DMS114 treated with DMSO at 0.1 percent for 48 hours (cell line): ENCODE measurements at regions not wholly inside any gene's neighbourhood (a gene's known extent, or its start where the extent isn't known, plus 50 kb on each side); places are given as distances from the start of the nearest gene placed in this dataset.

ENCODE experiments used
- DNase-seq: peaks from one replicate; lab custom pipeline; 2025; ENCODE audit not compliant: unreplicated experiment; lab: John Stamatoyannopoulos, UW

GRCh38 chr12:105738051-105738450 is 400.7 kb downstream of the NUAK1 start:
- DNase-seq, result no peak

- no peak for DNase-seq
Measured at GRCh38 chr12:105740369-105740768, 398.4 kb downstream of the NUAK1 start.

DNA sequence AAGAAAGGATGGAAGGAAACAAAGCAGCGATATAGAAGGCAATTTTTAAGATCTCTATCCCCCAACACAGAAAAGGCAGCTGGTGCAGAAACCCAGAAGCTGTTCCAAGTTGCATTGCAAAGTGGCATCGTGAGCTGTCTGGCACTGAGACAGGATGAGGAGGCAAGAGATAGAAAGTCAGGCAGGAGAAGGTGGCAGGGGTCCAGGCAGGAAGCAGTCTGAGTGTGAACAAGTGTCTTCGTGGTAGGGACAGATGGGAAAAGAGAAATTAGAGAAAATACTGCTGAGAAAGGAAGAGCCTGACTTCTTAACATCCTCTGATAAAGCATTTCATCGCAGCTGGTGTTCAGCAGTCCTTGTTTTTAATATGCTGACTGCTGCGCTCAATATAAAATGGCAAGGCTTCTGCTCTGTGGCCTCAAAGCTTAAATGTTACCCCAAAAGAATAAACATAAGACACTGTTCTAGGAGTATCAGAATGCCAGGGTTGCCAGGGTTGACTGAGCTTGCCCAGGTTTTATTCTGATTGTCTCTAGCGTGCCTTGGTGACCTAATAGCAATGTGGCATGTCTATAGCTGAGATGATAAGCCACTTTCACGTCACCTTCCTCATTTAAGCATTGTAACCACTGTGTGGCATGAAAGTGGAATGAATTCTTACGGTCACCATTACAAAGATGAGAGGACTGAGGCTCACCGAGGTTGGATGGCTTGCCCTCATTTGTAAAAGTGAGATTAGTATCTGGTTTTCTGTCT is 397.6 kb downstream of the NUAK1 start:
- no peak for DNase-seq

DNA sequence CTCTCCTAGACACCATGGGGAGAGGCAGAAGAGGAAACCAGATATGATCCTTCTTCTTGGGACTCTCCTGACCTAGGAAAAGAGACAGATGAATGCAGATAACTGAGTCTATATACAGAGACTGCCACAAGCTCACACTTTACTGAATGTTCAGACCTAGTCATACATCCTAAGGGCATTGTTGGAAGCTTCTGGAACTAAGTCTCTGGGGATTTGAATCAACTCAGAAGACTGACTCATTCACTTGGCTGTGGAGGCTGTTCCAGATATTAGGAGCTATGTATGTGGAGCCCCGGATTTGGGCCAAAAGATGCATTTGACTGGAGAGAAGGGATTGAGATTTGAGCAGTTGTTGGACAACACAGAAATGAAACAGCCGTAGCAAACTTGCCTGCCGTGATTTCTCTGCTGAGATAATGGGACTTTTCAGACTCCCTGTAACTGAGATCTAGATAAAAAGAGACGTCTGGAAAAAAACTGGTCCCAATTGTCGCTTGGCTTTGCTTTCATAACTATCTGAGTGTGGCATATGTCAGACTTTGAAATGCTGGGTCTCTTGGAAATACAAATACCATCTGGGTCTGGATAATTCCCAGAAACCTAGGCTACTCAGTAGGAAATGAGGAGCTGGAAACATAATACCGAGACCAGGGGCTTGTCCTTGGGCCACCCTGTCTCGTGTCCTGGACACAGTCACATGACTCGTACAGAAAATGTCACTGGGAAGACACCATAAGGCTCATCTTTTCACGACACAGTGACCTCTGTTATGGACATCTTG is 396.8 kb downstream of the NUAK1 start:
- no peak for DNase-seq

DNA sequence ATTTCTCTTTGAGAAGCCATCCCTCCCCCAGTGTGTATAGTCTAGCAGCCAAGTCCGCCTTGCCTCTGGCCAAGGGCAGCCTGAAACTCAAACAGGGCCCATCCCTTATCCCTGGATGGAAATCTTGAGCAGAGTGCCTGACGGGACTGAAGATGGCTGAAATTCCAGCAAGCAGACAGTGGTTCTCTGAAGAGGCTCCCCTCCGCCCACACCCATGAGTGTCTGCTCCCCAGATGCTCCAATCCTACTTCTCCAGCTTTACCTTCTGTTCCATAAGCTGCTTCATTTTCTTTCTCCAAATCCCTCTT is 396.2 kb downstream of the NUAK1 start:
- DNase-seq, result no peak

- no peak for DNase-seq
Measured at GRCh38 chr12:105744371-105745058, 394.2 kb downstream of the NUAK1 start.

- no peak for DNase-seq
Measured at GRCh38 chr12:105745811-105746210, 392.9 kb downstream of the NUAK1 start.

- DNase-seq, result no peak
Measured at GRCh38 chr12:105748806-105749600, 389.8 kb downstream of the NUAK1 start.

GRCh38 chr12:105750096-105750495 is 388.7 kb downstream of the NUAK1 start:
- no peak for DNase-seq

- DNase-seq, result no peak
Measured at GRCh38 chr12:105754313-105754712, 384.4 kb downstream of the NUAK1 start.

DNA sequence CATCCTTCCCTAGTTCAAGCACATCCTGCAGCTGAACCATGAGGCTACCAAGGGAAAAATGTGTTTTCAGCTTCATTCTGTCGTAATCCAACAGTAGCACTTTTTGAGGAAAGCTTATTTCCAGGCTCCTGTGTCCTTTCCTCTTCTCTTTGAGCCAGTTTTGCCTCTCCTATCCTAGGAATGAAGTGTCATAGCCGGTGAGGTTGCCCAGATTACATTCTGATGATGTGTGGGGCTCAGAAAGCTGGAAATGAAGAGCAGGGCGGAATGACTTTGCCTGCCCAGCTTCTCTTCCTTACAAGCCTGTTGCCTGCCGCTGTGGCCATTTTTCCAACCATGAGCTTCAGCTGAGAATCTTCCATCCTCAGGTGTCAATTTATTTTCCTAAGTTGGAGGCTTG is 381.8 kb downstream of the NUAK1 start:
- DNase-seq, result no peak

DNA sequence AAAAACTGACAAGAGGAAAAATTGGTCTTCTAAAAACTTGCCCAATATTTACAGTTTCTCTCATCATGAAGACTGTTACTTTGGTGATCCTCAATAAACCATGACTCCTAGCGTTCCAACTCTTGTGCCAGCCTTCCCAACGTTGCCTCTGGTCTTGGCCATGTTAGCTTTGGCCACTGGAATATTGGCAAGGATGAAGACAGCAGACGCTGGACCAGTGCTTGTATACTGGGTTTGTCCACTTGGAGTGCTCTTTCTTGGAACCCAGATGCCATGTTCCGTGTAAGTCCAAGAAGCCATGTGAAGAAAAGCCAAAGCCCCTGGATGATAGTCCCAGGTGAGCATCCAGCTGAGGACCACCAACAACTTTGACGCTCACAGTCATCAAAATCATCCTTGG is 379.6 kb downstream of the NUAK1 start:
- DNase-seq, result no peak

GRCh38 chr12:105761075-105761474 is 377.7 kb downstream of the NUAK1 start:
- DNase-seq, result no peak

DNA sequence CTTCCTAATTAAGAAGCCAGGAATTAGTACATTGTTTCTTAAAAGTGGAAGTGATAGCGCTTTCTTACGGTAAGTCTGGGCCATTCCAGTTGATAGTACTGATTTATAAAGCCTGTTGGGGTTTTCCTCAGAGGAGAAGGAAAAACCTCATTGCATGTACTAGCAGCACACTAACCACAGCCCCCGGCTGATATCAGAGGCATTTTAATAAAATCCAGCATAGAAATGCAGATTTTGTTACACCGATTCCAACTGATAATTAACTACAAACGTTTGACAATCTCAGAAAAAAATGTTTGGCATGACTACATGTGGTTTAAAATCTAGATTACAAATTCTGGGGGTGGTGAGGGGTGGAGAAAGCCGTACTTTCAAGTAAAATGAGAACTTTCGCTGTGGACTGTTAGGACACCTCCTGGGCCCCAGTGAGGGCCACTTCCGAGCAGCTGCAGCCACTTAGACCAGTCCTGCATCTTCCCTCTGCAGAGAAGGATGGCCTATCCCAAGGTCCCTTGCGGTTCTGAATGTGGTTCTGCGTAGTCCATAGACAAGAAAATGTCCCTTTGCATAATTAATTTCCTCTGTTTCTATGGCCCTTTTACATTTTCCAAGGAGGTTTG is 374.4 kb downstream of the NUAK1 start:
- no peak for DNase-seq

DNA sequence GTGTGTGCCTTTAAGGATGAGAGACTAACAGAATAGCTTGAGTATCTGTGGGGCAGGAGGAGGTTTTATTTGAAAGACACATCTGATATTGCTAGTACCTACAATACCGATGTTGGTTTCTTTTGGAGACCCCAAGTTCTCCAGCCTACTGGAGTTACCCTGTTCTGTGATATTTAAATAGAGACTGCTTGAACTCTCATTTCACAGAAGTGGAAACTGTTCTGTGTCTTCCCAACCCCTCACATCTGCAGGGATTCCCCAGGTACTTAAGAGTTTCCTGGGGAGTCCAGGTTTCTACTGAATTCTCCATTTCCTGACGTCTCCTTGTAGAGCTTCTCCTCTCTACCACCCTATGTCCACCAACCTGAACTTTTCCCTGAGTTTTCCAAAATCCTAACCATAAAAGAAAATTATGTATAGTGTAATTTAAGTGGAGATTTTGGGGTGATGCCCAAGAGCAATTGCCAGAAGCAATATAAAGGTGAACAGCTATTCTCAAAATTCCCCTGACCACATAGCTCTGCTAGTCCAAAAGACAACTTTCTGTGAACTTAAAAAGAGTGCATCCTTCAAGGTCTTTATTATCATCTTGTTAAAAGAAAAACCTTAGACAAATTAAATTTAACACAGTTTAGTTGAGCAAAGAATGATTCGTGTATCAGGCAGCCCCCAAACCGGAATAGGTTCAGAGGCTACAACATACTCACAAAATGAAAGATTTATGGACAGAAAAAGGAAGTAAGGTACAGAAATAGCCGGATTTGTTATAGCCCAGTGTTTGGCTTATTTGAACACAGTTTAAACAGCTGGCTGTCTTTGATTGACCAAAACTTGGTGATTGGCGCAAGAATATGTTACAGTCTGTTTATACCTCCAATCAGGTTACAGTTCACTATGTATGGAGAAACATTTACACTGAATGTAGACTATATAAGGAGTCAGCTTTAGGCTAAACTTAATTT is 373.4 kb downstream of the NUAK1 start:
- DNase-seq, result no peak

- DNase-seq, result no peak
Measured at GRCh38 chr12:105766029-105766428, 372.7 kb downstream of the NUAK1 start.

GRCh38 chr12:105769486-105769885 is 369.3 kb downstream of the NUAK1 start:
- DNase-seq, result no peak

GRCh38 chr12:105773471-105773870 is 365.3 kb downstream of the NUAK1 start:
- DNase-seq, result no peak

DNA sequence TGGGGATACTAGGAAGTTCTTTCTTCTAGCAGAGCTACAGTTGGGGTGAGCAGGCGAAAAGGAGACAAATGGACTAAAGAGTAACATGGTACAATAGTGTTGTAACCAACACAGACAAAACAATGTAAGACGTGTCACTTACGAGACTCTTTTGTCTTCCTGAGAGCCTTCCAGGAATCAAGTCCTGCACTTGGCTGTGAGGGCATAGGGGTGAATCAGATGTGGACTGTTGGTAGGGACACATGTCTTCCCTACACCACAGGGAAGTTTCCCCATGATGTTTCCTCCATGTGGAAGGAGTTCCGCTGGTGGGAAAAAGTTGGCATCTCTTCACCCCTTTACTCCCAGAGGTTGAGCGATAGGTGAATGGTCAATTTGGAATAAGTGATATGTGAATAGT is 364.7 kb downstream of the NUAK1 start:
- no peak for DNase-seq

GRCh38 chr12:105775343-105775742 is 363.4 kb downstream of the NUAK1 start:
- no peak for DNase-seq
